GM04503 (cell line): ENCODE measurements at regions not wholly inside any gene's neighbourhood (a gene's known extent, or its start where the extent isn't known, plus 50 kb on each side); places are given as distances from the start of the nearest gene placed in this dataset.

Experiments
- DNase-seq: peaks from one replicate; pipeline ENCODE4 v3.0.0-alpha.2; 2012; ENCODE audit warnings: low read depth

- DNase-seq: no peak
These were observed 177.1 kb downstream of the PARM1 start for GRCh38 chr4:75110061-75110460.

- DNase-seq: no peak
These were observed 175.1 kb downstream of the PARM1 start for GRCh38 chr4:75107755-75108612.

GRCh38 chr4:75102787-75103085 lies 169.8 kb downstream of the PARM1 start:
- DNase-seq: no peak

- no peak for DNase-seq
These were observed 169.2 kb downstream of the PARM1 start for GRCh38 chr4:75101906-75102786.
